Neural progenitor cell (in vitro differentiated cells): ENCODE measurements at regions not wholly inside any gene's neighbourhood (a gene's known extent, or its start where the extent isn't known, plus 50 kb on each side); places are given as distances from the start of the nearest gene placed in this dataset.

Experiments used
- EZH2 ChIP-seq: fragments of 200-600 bp; sonication (generic); IDR thresholded peaks from 2 replicates; pipeline ENCODE4 v1.6.1; 2017; ENCODE audit warnings: antibody characterized with exemption, mild to moderate bottlenecking, moderate library complexity
- TF ChIP-seq, protein P1 (sequence below): fragments of 200-600 bp; sonication (generic); IDR thresholded peaks from 2 replicates; pipeline ENCODE4 v1.5.1; 2017; ENCODE audit warnings: antibody characterized with exemption, mild to moderate bottlenecking

DNA sequence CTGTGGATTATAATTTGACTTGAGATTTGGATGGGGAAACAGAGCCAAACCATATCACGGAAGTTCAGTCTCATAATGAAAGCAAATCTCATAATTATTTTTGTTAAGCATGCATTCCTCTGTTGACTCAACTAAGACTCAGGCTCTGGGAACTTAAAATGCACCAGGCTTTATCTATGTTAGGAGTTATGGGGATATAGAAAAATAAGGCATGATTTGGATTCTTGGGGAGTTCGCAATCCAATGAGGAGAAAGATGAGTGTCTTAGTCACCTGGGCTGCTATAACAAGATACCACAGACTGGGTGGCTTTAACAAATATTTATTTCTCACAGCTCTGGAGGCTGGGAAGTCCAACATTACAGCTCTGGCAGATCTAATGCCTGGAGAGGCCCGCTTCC, 89.4 kb upstream of the TJP1 start:
- TF ChIP-seq, protein P1, sequence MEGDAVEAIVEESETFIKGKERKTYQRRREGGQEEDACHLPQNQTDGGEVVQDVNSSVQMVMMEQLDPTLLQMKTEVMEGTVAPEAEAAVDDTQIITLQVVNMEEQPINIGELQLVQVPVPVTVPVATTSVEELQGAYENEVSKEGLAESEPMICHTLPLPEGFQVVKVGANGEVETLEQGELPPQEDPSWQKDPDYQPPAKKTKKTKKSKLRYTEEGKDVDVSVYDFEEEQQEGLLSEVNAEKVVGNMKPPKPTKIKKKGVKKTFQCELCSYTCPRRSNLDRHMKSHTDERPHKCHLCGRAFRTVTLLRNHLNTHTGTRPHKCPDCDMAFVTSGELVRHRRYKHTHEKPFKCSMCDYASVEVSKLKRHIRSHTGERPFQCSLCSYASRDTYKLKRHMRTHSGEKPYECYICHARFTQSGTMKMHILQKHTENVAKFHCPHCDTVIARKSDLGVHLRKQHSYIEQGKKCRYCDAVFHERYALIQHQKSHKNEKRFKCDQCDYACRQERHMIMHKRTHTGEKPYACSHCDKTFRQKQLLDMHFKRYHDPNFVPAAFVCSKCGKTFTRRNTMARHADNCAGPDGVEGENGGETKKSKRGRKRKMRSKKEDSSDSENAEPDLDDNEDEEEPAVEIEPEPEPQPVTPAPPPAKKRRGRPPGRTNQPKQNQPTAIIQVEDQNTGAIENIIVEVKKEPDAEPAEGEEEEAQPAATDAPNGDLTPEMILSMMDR = no peak
- TF ChIP-seq EZH2 = no peak
